Suprapubic skin (tissue), 4 donors: ENCODE measurements at regions not wholly inside any gene's neighbourhood (a gene's known extent, or its start where the extent isn't known, plus 50 kb on each side); places are given as distances from the start of the nearest gene placed in this dataset.

Source experiments
- EP300 ChIP-seq: sonication (generic); formaldehyde crosslinking; IDR thresholded peaks from one replicate; pipeline ENCODE4 v1.6.1; 2017; ENCODE audit warnings: antibody characterized with exemption
- POLR2AphosphoS5 ChIP-seq, 3 donors: sonication (generic); formaldehyde crosslinking; IDR thresholded peaks; one replicate each; pipeline ENCODE4 v1.6.1; 2017; ENCODE audit warnings: antibody characterized with exemption in 3 of 3
- TF ChIP-seq, protein P1 (sequence below), 2 donors: fragments of 200-600 bp in 1 of 2; fragments of 450-650 bp in 1 of 2; sonication (generic) in 1 of 2; IDR thresholded peaks; one replicate each; pipeline ENCODE4 v1.5.1; 2016 to 2019; ENCODE audit warnings: antibody characterized with exemption in 2 of 2, mild to moderate bottlenecking in 1 of 2, moderate library complexity in 1 of 2

DNA sequence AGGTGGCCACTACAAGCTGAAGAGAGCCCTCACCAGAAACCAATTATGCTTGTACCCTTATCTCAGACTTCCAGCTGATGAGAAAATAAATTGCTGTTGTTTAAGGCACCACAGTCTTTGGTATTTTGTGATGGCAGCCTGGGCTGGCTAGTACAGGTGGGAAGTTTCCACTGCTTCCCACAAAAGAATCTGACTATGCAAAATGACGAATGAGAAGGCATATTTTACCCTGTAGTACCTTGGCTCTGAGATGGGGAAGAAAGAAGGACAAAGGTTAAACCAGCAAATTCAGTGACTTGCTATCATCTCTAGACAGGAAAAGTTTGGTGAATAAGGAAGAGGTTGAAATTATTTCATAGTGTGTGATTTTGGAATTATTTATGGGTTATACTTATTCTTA, 112.8 kb upstream of the ELL2 start:
- TF ChIP-seq POLR2AphosphoS5 (IDR thresholded peaks at IDR 0.05): no peak
- TF ChIP-seq, protein P1, sequence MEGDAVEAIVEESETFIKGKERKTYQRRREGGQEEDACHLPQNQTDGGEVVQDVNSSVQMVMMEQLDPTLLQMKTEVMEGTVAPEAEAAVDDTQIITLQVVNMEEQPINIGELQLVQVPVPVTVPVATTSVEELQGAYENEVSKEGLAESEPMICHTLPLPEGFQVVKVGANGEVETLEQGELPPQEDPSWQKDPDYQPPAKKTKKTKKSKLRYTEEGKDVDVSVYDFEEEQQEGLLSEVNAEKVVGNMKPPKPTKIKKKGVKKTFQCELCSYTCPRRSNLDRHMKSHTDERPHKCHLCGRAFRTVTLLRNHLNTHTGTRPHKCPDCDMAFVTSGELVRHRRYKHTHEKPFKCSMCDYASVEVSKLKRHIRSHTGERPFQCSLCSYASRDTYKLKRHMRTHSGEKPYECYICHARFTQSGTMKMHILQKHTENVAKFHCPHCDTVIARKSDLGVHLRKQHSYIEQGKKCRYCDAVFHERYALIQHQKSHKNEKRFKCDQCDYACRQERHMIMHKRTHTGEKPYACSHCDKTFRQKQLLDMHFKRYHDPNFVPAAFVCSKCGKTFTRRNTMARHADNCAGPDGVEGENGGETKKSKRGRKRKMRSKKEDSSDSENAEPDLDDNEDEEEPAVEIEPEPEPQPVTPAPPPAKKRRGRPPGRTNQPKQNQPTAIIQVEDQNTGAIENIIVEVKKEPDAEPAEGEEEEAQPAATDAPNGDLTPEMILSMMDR (IDR thresholded peaks at IDR 0.05): no peak
- no peak for TF ChIP-seq EP300
